HepG2 (cell line): ENCODE measurements at regions not wholly inside any gene's neighbourhood (a gene's known extent, or its start where the extent isn't known, plus 50 kb on each side); places are given as distances from the start of the nearest gene placed in this dataset.

Experiments used
- ATAC-seq: fragments of 200-7000 bp; cut with Tn5 transposase; 3 replicates; pipeline ENCODE4 v1.9.1; 2020; ENCODE audit warnings: mild to moderate bottlenecking, moderate library complexity
- BruUV-seq: library from RNA; stranded (reverse); fragments of 400-500 nt; replicated peaks from 2 replicates; lab custom pipeline; 2021; lab: Mats Ljungman, UMichigan
- CTCF ChIA-PET: fragments of 300-600 bp; formaldehyde crosslinking; extraction: SDS; loops from one replicate; lab custom pipeline; 2021; ENCODE audit warnings: low total read pairs, inconsistent platforms, low intra/inter-chr PET ratio; lab: Yijun Ruan, JAX
- POLR2A ChIA-PET: fragments of 350-600 bp; sonication (Branson Sonifier 250); formaldehyde crosslinking; loops from one replicate; lab custom pipeline; 2020; ENCODE audit warnings: antibody characterized with exemption, inconsistent platforms; lab: Yijun Ruan, JAX
- DNase-seq: peaks from one replicate; pipeline ENCODE4 v3.0.0-alpha.2; 2015; ENCODE audit warnings: low spot score
- FAIRE-seq: peaks from 3 replicates; lab custom pipeline; 2011; peaks lifted over from hg19 to GRCh38; lab: Jason Lieb, UNC
- H2AFZ ChIP-seq: one replicate; pipeline ENCODE4 v1.6.1; 2011; ENCODE audit warnings: low read length, inconsistent platforms
- H3K27ac ChIP-seq: fragments of 300-600 bp; 3 replicates; pipeline ENCODE4 v1.8.0; 2011; ENCODE audit warnings: mixed run types, mild to moderate bottlenecking, mixed read lengths, low read length, inconsistent platforms; ENCODE audit not compliant: insufficient read depth; ENCODE audit errors: extremely low read length
- H3K27me3 ChIP-seq, 2 experiments: fragments of 200-600 bp in 1 of 2; 2 replicates in 1 of 2; 3 replicates in 1 of 2; pipeline versions ENCODE4 v1.6.0 to v1.8.0; 2011; ENCODE audit warnings: low read length in 2 of 2, mild to moderate bottlenecking in 2 of 2, moderate library complexity in 2 of 2, inconsistent platforms in 1 of 2; ENCODE audit not compliant: insufficient read depth in 2 of 2, control insufficient read depth in 1 of 2
- H3K36me3 ChIP-seq, 2 experiments: fragments of 200-600 bp in 1 of 2; replicated peaks in 1 of 2; 2 replicates in 1 of 2; 3 replicates in 1 of 2; pipeline versions ENCODE4 v1.5.1 to v1.8.0; 2011; ENCODE audit warnings: low read length in 2 of 2, inconsistent platforms in 1 of 2; ENCODE audit not compliant: insufficient read depth in 2 of 2, control insufficient read depth in 1 of 2
- H3K4me1 ChIP-seq: 2 replicates; pipeline ENCODE4 v1.5.1; 2012; ENCODE audit warnings: low read length, inconsistent platforms; ENCODE audit not compliant: insufficient read depth
- H3K4me2 ChIP-seq: 2 replicates; pipeline ENCODE4 v1.6.0; 2011; ENCODE audit warnings: low read depth, low read length, inconsistent platforms
- H3K4me3 ChIP-seq, 3 experiments: fragments of 200-600 bp in 1 of 3; sonication (generic), shearing (Covaris generic) in 1 of 3; replicated peaks in 1 of 3; 2 replicates each; pipeline ENCODE4 v1.5.1; 2011 to 2016; ENCODE audit warnings: low read length in 3 of 3, inconsistent platforms in 2 of 3, low read depth in 2 of 3, mild to moderate bottlenecking in 2 of 3, control low read depth in 1 of 3, mixed read lengths in 1 of 3; ENCODE audit not compliant: insufficient read depth in 1 of 3
- H3K79me2 ChIP-seq: one replicate; pipeline ENCODE4 v1.6.1; 2011; ENCODE audit warnings: low read length, inconsistent platforms; ENCODE audit not compliant: insufficient read depth
- H3K9ac ChIP-seq: 2 replicates; pipeline ENCODE4 v1.6.0; 2011; ENCODE audit warnings: mild to moderate bottlenecking, low read depth, low read length, inconsistent platforms; ENCODE audit not compliant: insufficient read depth
- H3K9me3 ChIP-seq: 2 replicates; pipeline ENCODE4 v1.5.1; 2012; ENCODE audit warnings: mild to moderate bottlenecking, low read length
- H4K20me1 ChIP-seq: 2 replicates; pipeline ENCODE4 v1.6.0; 2011; ENCODE audit warnings: inconsistent platforms, mild to moderate bottlenecking, low read length, moderate library complexity; ENCODE audit not compliant: insufficient read depth
- CBX1 ChIP-seq: IDR thresholded peaks from one replicate; pipeline ENCODE4 v1.6.1; 2016; ENCODE audit warnings: antibody characterized with exemption, low read depth
- FIP1L1 ChIP-seq: fragments of 200-400 bp; formaldehyde crosslinking; IDR thresholded peaks from 2 replicates; pipeline ENCODE4 v1.6.1; 2018; ENCODE audit warnings: low read depth, mild to moderate bottlenecking, low read length, moderate library complexity, borderline replicate concordance; ENCODE audit not compliant: insufficient read depth
- GLI4 ChIP-seq: sonication (generic); formaldehyde crosslinking; IDR thresholded peaks from 2 replicates; pipeline ENCODE4 v1.5.1; 2020; ENCODE audit warnings: missing genetic modification reagents, mild to moderate bottlenecking, moderate library complexity, borderline replicate concordance
- MXI1 ChIP-seq: IDR thresholded peaks from 3 replicates; pipeline ENCODE4 v1.6.1; 2012; ENCODE audit warnings: low read depth, low read length, inconsistent platforms, borderline replicate concordance
- POLR2AphosphoS2 ChIP-seq: IDR thresholded peaks from 2 replicates; pipeline ENCODE4 v1.6.1; 2011; ENCODE audit warnings: low read depth, low read length, improper control_type of control experiment
- REL ChIP-seq: sonication (generic); formaldehyde crosslinking; conservative IDR thresholded peaks from 2 replicates; pipeline ENCODE4 v1.8.0; 2022; ENCODE audit warnings: mild to moderate bottlenecking, missing genetic modification reagents, moderate library complexity
- SP2 ChIP-seq: sonication (generic); formaldehyde crosslinking; IDR thresholded peaks from 2 replicates; pipeline ENCODE4 v1.5.1; 2020; ENCODE audit warnings: mild to moderate bottlenecking, missing genetic modification reagents
- SP4 ChIP-seq: sonication (generic); formaldehyde crosslinking; IDR thresholded peaks from 2 replicates; pipeline ENCODE4 v1.8.1; 2023; ENCODE audit warnings: mild to moderate bottlenecking, missing genetic modification reagents
- TBX3 ChIP-seq: fragments of 450-650 bp; IDR thresholded peaks from 2 replicates; pipeline ENCODE4 v1.6.1; 2017; ENCODE audit warnings: antibody characterized with exemption, mild to moderate bottlenecking, inconsistent platforms, borderline replicate concordance
- TFDP1 ChIP-seq: IDR thresholded peaks from 2 replicates; pipeline ENCODE4 v1.6.1; 2016; ENCODE audit warnings: missing compliant biosample characterization, missing genetic modification reagents, borderline replicate concordance
- ZNF761 ChIP-seq: sonication (generic); formaldehyde crosslinking; conservative IDR thresholded peaks from 2 replicates; pipeline ENCODE4 v1.4.0; 2020; ENCODE audit warnings: mild to moderate bottlenecking, missing genetic modification reagents
- ZNF83 ChIP-seq: sonication (generic); formaldehyde crosslinking; IDR thresholded peaks from 2 replicates; pipeline ENCODE4 v1.4.0; 2020; ENCODE audit warnings: missing genetic modification reagents, mild to moderate bottlenecking, borderline replicate concordance
- ZNF878 ChIP-seq: sonication (generic); formaldehyde crosslinking; IDR thresholded peaks from 2 replicates; pipeline ENCODE4 v1.8.1; 2023; ENCODE audit warnings: mild to moderate bottlenecking, missing genetic modification reagents, moderate library complexity
- WGBS: methylation state at CpG from one replicate; pipeline ENCODE4 v1.1.6; 2017; ENCODE audit warnings: low lambda C conversion rate; 5-methylcytosine and 5-hydroxymethylcytosine counted together
- in situ Hi-C: cut with HindIII; loops from 2 replicates; pipeline ENCODE4 v1.10.0; 2017; ENCODE audit warnings: low pct_unique_long_range_greater_than_20kb; ENCODE audit not compliant: extremely low pct_ligation_motif_present
- intact Hi-C: fragments of 100-400 bp; cut with micrococcal nuclease; formaldehyde crosslinking; loops from one replicate; pipeline ENCODE4 v1.10.0; 2022; ENCODE audit not compliant: unreplicated experiment
- TF ChIP-seq, protein P1 (sequence below): sonication (generic); formaldehyde crosslinking; IDR thresholded peaks from 2 replicates; pipeline ENCODE4 v1.5.1; 2020; ENCODE audit warnings: mild to moderate bottlenecking, missing genetic modification reagents, moderate library complexity
- TF ChIP-seq, protein P2 (sequence below): sonication (generic); formaldehyde crosslinking; IDR thresholded peaks from 2 replicates; pipeline ENCODE4 v1.4.0; 2020; ENCODE audit warnings: missing genetic modification reagents

DNA sequence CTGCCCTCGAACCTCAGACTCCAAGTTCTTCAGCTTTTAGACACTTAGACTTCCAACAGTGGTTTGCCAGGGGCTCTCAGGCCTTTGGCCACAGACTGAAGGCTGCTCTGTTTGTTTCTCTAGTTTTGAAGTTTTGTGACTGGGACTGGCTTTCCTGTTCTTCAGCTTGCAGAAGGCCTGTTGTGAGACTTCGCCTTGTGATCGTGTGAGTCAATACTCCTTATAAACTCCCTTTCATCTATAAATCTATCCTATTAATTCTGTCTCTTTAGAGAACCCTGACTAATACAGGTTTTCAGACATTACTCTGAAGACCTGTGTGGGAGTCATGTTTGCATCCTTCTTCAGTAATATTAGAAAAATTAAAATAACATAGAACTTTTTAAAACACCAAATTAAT, 289.1 kb downstream of the RMST start:
- intact Hi-C loops, result no loop called here
- BruUV-seq, result no TSS peak
- Histone ChIP-seq H3K9ac (no peak overlapping the region), H2AFZ (no peak overlapping the region), H3K4me3 (no peak overlapping the region), H4K20me1 (no peaks in the 10 kb centered on the region), H3K79me2 (no peaks in the 10 kb centered on the region), H3K27ac (no peak overlapping the region), H3K4me1 (no peaks in the 10 kb centered on the region), H3K9me3 (no peaks in the 10 kb centered on the region), H3K4me2 (no peak overlapping the region), H3K27me3 (no peaks in the 10 kb centered on the region), H3K36me3 (no peaks in the 10 kb centered on the region)
- 40% methylated on average over 3 of the region's 3 CpGs for WGBS
- ChIA-PET POLR2A (no interaction called here), CTCF (no interaction called here)
- FAIRE-seq, result no peak
- ATAC-seq, result no peak
- TF ChIP-seq ZNF878 (CRISPR knock-in tag) (no peak), TBX3 (no peak), CBX1 (no peak), GLI4 (CRISPR knock-in tag) (no peak), TFDP1 (no peak), REL (CRISPR knock-in tag) (no peak), SP2 (no peak), FIP1L1 (no peak), POLR2AphosphoS2 (no peak)
- in situ Hi-C loops, result no loop called here
- DNase-seq, result no peak

- no peaks in the 10 kb centered on the region for H3K4me1 ChIP-seq
- no TSS peak for BruUV-seq
- no peak overlapping the region for H3K9ac ChIP-seq
- intact Hi-C loops (no loop called here), in situ Hi-C loops (no loop called here)
- FAIRE-seq, result no peak
- H3K4me2 ChIP-seq, result no peak overlapping the region
- H3K9me3 ChIP-seq, result no peaks in the 10 kb centered on the region
- no peak for ATAC-seq
- no peak for TF ChIP-seq SP4 (CRISPR knock-in tag)
- TF ChIP-seq MXI1, result no peak
- TF ChIP-seq ZNF761 (CRISPR knock-in tag), result no peak
- no peak for TF ChIP-seq ZNF83 (CRISPR knock-in tag)
- TF ChIP-seq, protein P1, sequence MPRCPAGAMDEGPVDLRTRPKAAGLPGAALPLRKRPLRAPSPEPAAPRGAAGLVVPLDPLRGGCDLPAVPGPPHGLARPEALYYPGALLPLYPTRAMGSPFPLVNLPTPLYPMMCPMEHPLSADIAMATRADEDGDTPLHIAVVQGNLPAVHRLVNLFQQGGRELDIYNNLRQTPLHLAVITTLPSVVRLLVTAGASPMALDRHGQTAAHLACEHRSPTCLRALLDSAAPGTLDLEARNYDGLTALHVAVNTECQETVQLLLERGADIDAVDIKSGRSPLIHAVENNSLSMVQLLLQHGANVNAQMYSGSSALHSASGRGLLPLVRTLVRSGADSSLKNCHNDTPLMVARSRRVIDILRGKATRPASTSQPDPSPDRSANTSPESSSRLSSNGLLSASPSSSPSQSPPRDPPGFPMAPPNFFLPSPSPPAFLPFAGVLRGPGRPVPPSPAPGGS (CRISPR knock-in tag), result no peak
- TF ChIP-seq, protein P2, sequence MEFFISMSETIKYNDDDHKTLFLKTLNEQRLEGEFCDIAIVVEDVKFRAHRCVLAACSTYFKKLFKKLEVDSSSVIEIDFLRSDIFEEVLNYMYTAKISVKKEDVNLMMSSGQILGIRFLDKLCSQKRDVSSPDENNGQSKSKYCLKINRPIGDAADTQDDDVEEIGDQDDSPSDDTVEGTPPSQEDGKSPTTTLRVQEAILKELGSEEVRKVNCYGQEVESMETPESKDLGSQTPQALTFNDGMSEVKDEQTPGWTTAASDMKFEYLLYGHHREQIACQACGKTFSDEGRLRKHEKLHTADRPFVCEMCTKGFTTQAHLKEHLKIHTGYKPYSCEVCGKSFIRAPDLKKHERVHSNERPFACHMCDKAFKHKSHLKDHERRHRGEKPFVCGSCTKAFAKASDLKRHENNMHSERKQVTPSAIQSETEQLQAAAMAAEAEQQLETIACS (CRISPR knock-in tag), result no peak
- H3K79me2 ChIP-seq, result no peaks in the 10 kb centered on the region
- POLR2A ChIA-PET, result no interaction called here
- H3K27ac ChIP-seq, result no peak overlapping the region
- no peak overlapping the region for H3K4me3 ChIP-seq
- H4K20me1 ChIP-seq, result no peaks in the 10 kb centered on the region
- no peak overlapping the region for H2AFZ ChIP-seq
- H3K36me3 ChIP-seq, result no peaks in the 10 kb centered on the region
- H3K27me3 ChIP-seq, result no peaks in the 10 kb centered on the region
- DNase-seq, result no peak
- CTCF ChIA-PET, result no interaction called here
Observed at GRCh38 chr12:97752129-97752528, 289.5 kb downstream of the RMST start.
